ENCODE measurements at regions not wholly inside any gene's neighbourhood (a gene's known extent, or its start where the extent isn't known, plus 50 kb on each side); places are given as distances from the start of the nearest gene placed in this dataset.

DNA sequence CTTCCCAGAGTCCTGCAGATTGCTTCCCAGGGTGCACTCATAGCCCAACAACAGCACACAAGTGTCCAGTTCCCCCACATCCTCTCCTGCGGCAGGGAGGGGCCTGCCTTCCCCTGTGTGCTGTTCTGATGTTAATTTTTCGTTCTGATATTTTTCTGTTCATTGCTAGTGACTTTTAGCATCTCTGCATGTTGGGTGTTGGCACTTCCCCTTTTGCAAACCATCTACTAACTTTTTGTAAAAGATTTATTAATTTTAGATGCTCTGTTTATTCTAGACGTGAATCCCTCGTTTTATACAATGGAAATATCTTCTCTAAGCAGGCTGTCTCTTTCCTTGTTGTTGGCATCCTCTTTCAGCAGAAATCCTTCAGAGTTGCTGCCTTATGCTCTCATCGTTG, 97.3 kb upstream of the DAP start:
- TF ChIP-seq, protein P1, sequence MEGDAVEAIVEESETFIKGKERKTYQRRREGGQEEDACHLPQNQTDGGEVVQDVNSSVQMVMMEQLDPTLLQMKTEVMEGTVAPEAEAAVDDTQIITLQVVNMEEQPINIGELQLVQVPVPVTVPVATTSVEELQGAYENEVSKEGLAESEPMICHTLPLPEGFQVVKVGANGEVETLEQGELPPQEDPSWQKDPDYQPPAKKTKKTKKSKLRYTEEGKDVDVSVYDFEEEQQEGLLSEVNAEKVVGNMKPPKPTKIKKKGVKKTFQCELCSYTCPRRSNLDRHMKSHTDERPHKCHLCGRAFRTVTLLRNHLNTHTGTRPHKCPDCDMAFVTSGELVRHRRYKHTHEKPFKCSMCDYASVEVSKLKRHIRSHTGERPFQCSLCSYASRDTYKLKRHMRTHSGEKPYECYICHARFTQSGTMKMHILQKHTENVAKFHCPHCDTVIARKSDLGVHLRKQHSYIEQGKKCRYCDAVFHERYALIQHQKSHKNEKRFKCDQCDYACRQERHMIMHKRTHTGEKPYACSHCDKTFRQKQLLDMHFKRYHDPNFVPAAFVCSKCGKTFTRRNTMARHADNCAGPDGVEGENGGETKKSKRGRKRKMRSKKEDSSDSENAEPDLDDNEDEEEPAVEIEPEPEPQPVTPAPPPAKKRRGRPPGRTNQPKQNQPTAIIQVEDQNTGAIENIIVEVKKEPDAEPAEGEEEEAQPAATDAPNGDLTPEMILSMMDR (IDR thresholded peaks at IDR 0.05) = no peak
- no peak for TF ChIP-seq POLR2AphosphoS5 (IDR thresholded peaks at IDR 0.05)

Measured in prostate gland (tissue), 2 donors.